H54 (cell line): ENCODE measurements at regions not wholly inside any gene's neighbourhood (a gene's known extent, or its start where the extent isn't known, plus 50 kb on each side); places are given as distances from the start of the nearest gene placed in this dataset.

Experiments
- DNase-seq: peaks from one replicate; pipeline ENCODE4 v3.0.0; 2011; ENCODE audit warnings: low spot score, mixed read lengths; ENCODE audit not compliant: insufficient read length
- FAIRE-seq: peaks from 3 replicates; lab custom pipeline; 2011; peaks lifted over from hg19 to GRCh38; lab: Jason Lieb, UNC
- POLR2A ChIP-seq: IDR thresholded peaks from 2 replicates; pipeline ENCODE4 v1.6.1; 2011; ENCODE audit warnings: low read depth, mild to moderate bottlenecking, low read length

- no peak for TF ChIP-seq POLR2A
- FAIRE-seq (peak; percentile 86), DNase-seq (no peak)
These were observed 470.3 kb downstream of the FOXG1 start for GRCh38 chr14:29236848-29237247.

GRCh38 chr14:29240066-29240465 lies 473.5 kb downstream of the FOXG1 start:
- peak; percentile 58 for FAIRE-seq
- no peak for DNase-seq
- no peak for TF ChIP-seq POLR2A

DNA sequence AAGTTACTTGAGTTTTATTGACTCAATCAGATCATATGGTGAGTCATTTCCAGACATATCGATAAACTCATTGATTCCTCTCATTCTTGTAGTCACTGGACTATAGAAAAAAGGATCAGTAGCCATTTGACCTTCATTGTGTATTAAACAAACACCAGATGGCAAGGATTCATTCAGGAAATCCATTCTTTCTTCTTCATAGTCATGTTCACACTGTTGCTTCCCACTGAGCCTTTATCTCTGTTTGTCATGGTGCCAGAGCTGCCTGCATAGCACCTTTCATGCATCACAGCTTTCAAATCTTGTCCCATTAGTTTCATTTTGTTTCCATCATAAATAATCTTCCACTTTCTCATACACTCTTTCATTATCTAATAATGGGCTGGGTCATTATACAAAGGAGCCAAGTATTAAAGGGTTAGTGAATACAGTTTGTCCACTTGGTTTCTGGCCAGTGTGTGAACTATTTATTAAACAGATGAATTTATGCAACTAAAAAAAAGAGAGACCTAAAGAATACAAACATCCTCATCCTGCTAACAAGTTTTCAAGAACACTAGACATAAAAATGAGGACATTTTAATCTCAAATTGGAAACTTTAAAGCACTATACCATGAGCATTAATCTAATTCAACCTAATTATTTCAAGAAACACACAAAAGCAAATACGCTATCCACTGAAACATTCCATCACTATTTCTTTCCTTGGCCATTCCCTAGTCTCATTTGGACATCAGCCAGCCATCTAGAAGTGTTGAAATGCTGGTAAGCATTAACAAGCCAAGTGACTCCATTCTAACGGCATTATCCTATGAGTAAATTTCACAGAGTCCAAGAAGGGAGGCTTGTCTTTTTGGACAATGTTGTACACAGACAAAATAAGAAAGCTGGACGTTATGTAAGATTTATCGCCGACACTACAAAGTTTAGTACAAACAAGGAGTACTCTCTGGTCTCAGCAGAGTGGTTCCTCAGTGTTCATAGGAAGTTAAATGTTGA lies 476.5 kb downstream of the FOXG1 start:
- peak; percentile 6 for FAIRE-seq
- no peak for DNase-seq
- TF ChIP-seq POLR2A = no peak

DNA sequence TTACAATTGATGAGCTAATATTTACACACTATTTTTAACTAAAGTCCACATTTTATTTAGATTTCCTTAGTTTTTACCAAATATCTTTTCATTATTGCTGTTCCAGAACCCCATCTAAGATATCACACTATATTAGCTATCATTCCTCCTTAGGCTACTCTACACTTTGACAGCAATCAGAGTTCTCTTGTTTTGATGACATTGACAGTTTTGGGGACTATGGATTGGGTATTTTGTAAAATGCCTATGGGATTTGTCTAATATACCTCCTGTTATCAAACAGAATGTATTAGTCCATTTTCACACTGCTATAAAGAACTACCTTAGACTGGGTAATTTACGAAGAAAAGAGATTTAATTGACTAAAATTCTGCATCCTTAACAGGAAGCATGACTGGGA lies 489.1 kb downstream of the FOXG1 start:
- FAIRE-seq (no peak), DNase-seq (no peak)
- TF ChIP-seq POLR2A = no peak

GRCh38 chr14:29262979-29263378 lies 496.4 kb downstream of the FOXG1 start:
- FAIRE-seq = no peak
- DNase-seq = no peak
- no peak for TF ChIP-seq POLR2A

GRCh38 chr14:29264865-29265264 lies 498.3 kb downstream of the FOXG1 start:
- TF ChIP-seq POLR2A = no peak
- DNase-seq (no peak), FAIRE-seq (no peak)

DNA sequence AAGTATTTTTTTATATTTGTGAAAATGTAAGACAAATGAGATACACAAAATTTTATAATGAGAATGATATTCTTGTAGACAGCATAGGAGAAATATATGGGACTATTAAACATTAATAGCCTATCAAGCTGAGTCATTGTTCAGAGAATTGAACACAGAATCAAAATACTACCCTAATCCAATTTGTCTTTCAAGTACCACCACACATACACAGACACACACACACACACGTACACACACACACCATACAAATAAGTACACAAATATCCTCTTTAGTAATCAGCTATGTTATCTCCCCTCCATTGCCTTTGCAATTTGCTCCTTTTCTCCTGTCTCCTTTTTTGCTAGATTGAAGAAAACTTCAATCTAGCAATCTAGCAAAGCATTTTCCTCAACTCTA lies 499.3 kb downstream of the FOXG1 start:
- DNase-seq (no peak), FAIRE-seq (no peak)
- TF ChIP-seq POLR2A = no peak

DNA sequence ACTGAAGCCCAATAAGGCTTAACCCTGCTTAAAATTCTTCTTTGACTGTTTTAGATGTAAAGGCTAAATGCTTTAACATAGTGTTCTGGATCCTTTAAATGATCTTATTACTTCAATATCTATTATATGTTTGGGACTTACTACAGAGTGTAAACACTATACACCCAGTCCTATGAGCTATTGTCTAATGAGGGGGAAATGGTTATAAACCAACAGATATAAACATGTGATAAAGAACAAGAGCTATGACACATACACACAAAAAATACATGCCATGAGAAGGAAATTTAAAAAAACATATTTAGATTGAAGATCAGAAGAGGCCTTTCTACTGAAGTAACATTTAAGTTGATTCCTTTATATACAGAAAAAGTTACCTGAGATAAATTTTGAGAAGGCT lies 505.1 kb downstream of the FOXG1 start:
- FAIRE-seq (no peak), DNase-seq (no peak)
- TF ChIP-seq POLR2A = no peak

- no peak for DNase-seq
- no peak for FAIRE-seq
- TF ChIP-seq POLR2A = no peak
These were observed 506.9 kb downstream of the FOXG1 start for GRCh38 chr14:29273513-29273912.

GRCh38 chr14:29274890-29275596 lies 508.5 kb downstream of the FOXG1 start:
- no peak for DNase-seq
- no peak for FAIRE-seq
- TF ChIP-seq POLR2A = no peak

GRCh38 chr14:29278301-29279263 lies 512.0 kb downstream of the FOXG1 start:
- DNase-seq = no peak
- FAIRE-seq = no peak
- no peak for TF ChIP-seq POLR2A

- DNase-seq = no peak
- FAIRE-seq = no peak
- no peak for TF ChIP-seq POLR2A
These were observed 515.6 kb downstream of the FOXG1 start for GRCh38 chr14:29282169-29282568.

- no peak for FAIRE-seq
- no peak for DNase-seq
- TF ChIP-seq POLR2A = no peak
These were observed 523.9 kb downstream of the FOXG1 start for GRCh38 chr14:29290441-29290840.
